GM18511 (cell line): ENCODE measurements at regions not wholly inside any gene's neighbourhood (a gene's known extent, or its start where the extent isn't known, plus 50 kb on each side); places are given as distances from the start of the nearest gene placed in this dataset.

Experiments used
- ATAC-seq: cut with Tn5 transposase; IDR thresholded peaks from one replicate; pipeline ENCODE4 v1.9.1; 2021; ENCODE audit warnings: mild to moderate bottlenecking, moderate library complexity; ENCODE audit not compliant: unreplicated experiment

DNA sequence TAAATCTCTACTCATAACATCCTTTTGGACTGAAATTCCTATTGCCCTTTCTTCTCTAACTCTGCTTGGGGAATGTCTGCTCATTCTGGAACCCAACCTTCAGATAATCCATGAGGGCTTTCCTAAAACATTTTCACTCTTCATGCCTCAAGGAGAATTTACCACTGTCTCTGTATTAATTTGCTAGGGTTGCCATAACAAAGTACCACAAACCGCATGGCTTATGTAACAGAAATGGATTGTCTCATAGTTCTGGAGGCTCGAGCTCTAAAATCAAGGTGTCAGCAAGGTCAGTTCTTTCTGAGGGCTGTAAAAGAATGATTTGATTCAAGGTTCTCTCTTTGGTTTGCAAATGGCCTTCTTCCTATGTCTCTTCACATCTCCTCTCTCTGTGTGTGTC is 209.7 kb downstream of the LACC1 start:
- no peak for ATAC-seq

DNA sequence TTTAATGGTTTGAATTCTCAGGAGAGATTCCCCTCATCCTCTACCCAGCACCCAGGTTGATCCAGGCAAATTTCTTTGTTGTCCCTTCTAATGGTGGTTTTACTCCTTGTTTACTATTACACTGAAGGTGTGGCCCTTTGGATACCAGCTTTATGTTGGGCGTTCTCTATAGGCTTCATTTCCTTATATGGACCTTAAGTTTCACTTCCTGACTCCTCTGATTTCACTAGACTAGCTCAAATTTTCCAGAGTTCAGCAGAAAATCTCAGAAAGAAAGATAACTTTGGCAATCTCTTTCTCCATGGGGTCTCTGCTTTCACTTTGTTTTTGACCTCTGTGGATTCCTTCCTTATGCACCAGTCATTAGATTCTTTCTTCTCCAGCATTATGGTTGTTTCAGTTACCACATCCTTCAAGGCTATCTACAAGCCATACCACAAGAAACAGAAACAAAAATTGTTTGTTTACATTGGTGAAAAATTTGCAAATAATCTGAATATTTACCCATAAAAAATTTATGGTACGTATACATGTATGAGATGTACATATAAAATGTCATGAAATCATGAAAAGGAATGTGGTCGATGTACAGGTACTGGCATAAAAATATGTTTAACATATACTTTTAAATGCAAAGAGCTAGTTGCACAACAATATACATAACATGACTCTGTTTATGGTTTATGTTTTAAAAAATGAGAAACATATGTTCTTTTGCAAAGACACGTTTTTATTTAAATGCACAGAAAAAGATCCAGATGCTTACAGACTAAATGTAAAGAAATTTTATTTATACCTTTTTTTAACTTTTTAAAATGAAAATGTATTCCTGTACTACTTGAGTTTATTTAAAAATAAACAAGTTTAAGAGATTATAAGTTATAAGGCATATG is 212.6 kb downstream of the LACC1 start:
- ATAC-seq: no peak

DNA sequence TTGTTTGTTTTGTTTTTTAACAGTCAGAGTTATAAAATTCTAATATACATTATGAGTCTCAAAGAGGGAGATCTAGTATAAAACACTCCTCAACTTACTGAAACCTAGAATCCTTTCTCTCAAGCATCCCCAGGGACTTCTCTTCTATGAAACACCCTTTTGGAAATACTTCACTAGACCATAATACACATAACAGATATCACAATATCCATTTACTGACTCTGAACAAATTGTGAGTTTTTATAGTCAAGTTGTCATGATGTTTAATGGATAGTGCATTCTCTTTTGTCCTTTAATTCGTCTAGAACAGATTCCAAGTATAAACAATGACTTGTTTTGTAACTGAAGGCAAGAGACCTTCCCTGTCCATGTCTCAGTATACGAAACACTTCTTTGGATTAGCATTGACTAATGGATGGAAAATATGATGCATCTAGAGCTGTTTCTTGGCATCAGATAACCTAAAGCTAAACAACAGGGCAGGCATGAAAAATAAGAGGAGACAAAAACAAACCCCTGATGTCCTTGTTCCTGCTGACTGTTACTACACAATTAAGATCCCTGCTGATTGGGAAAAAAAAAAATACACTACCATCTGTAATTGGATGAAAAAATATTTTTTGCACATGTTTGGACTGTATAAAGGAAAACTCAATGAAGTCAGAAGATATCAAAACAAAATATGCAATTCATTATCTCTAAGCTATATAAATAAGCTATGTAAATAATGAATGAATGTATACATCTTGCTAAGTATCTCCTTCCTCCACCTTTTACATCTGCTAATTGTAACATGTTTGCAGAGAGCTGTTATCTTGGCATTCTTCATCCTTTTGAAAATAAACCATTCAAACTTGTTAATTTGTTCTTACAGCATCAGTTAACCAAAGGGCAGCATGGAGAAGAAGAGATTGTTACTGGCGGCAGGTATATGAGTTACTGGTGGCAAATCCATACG is 214.2 kb downstream of the LACC1 start:
- no peak for ATAC-seq

DNA sequence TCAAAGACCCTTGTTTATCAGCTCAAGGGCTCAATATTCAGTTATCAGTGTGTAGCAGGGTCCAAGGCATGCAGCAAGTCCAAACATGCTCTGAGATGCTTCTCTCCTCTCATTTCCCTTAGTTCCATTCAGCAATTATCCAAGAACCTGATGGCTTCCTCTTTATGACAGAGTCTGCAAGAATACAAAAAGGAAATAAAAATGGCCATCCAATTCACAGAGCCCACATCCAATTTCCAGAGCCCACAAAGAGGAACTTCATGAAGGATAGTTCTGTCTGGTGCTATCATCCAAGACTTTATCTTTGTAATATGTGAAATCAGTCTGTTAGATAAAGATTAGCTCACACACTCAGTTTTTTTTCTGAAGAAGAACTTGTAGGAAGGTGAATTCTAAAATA is 217.2 kb downstream of the LACC1 start:
- no peak for ATAC-seq

DNA sequence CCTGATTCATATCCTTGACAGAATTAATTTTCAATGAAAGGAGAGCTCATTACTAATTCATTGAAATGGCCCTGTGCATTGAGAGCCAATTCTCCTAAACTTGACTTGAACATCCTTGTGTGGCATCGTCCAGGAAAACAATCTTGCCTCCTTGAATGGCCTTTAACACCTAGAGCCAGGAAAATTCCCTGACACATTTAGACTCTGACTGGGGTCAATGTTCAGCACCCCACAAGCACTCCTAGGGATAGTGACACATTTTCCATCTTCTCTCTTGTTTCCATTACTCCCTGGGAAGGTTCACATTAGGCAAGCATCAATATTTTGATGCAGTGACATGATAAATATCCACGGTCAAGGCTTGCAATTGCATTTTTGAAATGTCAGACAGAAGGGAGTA is 218.9 kb downstream of the LACC1 start:
- ATAC-seq: no peak

DNA sequence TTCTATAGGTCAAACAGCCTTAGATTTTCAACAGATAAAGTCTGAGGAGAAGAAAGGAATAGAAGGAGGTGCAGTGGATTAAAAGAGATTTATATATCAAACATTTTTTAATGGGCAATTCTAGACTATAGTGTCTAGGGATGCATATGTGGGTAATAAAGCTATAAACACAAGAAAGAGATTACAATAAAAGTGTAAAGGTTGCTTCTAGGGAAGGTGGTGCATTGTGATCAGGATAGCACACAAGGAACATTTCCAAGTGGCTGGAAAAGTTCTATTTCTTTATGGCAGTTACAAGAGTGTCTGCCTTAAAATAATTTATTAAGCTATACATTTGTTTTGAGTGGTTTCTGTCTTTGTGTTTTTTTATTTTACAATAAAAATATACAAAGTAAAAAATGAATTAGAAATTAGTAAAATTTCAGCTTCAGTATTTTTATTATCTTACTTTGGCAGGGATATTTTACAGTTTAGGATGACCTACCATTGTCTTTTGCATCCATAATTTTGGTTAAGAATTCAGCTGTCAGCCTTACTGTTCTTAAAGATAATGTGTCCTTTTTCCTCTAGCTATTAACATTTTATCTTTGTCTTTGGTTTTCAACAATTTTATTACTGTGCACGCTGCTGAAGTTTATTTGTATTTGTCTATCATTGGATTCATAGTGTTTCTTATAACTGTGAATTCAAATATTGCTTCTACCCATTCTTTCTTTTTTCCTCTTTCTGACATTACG is 221.8 kb downstream of the LACC1 start:
- no peak for ATAC-seq

DNA sequence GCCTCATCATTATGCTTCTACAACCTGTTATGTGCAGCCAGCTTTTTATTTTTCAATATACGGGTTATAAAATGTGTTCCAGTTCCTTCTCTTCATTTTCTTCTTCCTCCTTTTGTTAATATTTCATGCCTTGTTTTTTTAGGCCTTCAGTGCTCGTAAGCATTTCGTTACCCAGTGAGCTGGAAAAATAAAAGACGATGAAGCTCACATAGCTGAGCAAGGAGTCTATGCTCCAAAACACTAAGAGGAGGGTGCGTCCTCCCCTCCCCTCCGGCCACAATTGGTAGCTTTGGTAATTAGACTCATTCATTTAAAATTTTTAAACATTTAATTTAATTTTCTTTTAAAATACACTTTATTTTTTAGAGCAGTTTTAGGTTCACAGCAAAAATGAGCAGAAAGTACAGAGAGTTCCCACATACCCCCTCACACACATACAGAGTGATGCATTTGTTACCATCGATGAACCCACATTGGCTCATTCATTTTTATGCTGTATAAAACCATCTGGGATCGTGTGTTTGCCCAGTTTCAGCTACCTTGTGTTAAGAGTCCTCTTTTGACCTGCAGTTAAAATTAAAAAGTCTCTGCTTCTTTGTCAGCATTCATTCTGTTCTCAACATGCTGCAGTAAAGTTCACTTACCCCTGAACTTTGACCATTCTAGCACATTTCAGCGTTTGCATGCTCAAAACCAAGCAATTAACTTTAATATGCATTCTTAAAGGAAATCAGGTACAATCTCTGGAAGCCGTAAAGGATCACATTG is 223.9 kb downstream of the LACC1 start:
- no peak for ATAC-seq

DNA sequence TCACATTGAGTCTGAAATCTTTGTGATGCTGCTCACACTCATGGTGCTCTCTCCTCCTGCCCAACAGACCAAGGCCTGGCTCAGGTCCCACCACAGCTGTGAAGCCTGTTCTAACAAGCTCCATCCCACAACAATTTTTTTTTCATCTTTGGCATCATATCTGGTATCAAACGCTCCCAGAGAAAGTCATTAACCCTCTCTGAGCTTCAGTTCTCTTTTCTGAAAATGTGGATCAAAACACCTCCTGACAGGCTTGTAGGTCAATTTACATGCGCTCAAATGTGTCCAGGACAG is 224.4 kb downstream of the LACC1 start:
- ATAC-seq: no peak

DNA sequence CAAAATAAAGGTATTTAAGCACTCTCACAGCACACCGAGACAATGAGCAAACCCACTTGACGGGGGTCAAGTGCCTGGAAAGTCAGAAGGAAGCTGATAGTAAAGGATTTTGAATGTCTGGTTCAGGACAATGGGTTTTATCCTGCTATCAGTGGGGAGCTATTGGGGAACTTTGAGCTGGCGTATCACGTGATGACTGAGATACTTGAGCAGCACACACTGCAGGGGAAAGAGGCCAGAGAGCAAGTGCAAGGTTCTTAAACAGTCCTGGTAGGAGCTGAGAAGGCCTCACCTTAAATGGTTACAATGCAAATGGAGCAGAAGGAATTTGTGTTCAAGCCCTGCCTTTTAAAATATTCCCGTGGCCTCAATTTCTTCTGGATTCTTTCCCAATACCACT is 225.3 kb downstream of the LACC1 start:
- no peak for ATAC-seq

DNA sequence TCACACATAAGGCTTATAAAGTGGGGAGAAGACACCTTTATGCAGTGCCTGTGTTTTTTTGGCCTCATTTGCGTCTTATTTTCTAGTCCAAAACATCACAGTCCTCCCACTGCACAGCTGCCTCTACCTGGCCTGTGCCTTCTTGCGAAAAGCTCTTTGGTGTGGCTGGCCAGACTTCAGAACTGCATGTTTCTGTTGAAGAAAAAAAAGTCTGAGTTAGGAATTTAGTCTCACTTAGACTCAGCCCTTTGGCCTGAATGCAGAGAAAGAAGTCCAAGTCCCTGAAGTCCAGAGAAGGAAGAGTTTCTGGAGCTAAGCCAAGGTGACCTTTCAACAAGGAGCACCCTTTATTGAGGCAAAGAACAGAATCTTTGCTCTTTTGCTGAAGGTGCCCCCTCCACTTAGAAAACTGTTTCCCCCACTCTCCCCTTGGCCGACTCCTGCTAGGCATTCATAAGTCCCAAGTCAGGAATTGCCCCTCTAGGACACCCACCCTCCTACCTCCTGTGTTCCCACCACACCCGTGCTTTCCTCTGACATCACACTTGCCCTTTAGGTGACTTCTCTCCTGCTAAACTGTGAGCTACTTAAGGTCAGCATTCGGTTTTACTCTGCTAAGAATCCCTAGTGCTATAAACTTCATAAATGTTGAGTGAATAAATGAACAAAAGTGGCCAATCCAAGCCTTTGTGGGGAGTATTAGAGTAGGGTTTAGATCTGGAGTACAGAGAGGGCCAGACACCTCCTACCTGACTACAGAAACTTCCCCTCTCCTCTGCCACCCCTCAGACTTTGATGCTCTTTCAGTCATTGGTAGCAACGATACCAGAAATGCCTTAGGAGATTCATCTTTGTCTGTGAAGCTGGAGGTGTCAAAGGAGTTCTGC is 226.8 kb downstream of the LACC1 start:
- no peak for ATAC-seq

DNA sequence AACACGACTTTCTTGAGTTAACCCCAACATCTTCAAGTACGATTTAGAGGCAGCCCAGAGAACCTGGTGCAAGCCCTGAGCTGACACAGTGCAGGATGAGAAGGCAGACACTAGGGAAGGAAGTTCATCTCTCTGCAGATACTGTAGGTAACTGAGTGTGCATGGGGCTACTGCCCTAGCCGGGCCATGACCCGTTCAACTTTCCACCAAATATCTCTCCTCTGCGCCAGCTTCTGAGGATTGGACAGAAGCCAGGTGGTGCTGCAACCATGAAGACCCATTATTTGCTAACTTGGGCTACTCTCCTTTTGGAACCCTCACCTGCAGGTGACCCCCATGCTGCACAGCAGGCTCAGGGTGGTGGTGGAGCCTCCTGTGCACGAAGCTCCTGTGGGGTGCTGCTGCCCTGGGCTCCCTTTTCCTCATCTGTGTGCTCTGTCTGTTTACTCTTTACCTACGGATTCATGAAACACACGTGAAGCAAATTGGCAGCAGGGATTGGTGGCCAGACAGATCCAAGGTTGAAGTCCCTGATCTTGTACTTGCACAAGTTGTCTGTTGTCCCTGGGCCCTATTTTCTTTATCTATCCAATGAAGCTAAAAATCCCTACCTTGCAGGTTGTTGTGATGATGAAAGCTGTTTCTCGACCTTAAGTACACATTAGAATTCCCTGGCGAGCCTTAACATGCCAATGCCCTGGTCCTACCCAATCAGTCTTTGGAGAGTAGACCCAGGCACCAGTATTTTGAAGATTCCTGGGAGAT is 227.8 kb downstream of the LACC1 start:
- ATAC-seq: no peak

DNA sequence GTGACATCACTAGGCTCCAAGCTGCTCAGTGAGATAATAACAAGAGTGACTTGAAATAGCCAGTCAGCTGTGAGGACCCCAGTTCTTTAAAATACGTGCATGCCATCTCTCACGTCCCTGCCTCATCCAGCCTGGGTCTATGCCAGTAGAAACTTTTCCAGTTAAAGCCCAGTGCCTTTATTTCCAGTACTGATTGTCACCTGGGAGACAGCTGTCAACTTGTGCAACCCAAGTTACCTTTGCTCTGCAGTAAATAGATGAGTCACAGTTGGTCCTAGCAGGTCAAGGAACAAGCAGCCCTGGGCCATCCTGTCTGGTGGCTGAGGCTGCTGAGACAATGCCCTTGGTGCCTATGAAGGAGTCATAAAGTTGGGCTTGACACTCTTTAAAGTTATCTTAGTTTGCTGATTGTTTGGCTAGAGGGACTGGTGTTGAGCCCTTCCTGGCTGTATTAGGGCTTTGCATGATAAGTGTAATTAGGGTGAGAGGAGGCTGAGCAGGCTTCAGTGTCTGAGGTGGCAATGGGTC is 228.7 kb downstream of the LACC1 start:
- no peak for ATAC-seq

DNA sequence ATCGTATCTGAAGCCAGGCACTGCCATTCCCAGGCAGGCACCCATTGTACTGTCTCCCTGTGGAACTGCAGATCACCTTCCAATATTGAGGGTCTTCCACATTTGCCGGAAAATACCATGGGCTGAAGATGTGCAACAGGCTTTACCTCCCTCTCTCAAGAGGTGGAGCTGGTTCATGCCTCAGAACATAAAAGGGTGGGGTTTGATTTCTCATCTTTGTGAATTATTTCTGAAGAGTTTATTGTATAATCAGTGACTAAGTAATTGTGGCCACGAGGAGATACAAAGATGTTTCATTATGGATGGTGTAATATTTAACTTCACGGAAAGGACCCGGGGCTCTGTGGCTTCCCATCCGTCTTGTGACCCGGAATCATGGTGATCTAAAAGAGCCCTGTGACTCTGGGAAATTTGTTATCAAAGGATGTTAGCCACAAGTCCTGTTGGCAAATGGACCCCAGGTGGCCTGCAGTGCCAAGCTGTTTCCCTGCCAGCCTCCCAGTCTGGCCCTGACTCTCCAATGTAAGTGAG is 230.5 kb downstream of the LACC1 start:
- ATAC-seq: no peak

DNA sequence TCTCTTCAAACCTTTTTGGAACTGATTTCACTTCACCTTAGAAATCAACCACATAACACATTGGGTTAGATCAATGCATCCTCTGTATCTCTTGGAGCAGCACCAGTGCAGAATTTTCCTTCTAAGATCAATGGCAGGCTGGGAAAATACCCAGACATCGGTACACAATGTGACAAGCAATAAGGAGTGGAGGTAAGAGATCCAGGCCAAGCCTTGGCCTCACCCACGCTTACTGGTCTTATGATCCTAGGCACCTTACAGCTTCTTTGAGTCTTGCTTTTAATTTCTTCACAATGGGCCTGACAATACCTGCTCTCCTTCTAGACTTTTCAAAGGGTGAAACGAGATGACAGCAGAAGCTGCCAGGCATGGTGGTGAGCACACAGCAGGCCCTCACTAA is 232.0 kb downstream of the LACC1 start:
- no peak for ATAC-seq

DNA sequence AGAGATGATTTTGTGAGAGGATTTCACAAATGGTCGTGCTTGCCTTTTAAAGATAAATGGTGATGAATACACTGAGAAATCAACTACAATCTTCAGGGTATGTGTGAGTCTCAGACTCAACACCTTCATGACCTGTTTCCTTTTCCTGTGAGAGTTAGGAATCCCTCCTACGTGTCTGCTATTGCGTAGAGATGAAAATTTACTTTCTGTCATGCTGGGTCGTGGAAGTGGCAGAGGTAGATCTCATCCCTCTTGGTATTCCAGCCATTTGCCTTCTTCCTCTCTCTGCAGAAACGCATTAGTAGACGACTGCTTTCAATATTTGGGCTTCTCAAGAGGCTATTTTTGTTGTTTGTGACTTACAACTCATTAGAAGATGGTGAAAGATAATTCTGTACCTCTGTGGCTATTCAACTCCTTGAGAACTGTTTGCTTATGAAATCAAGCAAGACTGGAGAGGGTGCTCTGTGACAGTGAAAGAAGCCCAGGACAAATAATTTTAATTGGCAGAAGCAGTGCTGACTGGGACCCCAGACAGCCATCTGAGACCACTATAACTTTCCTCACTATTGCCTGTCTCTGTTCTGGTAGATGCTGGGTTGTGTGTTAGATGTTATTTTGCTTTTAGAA is 233.1 kb downstream of the LACC1 start:
- ATAC-seq: no peak

DNA sequence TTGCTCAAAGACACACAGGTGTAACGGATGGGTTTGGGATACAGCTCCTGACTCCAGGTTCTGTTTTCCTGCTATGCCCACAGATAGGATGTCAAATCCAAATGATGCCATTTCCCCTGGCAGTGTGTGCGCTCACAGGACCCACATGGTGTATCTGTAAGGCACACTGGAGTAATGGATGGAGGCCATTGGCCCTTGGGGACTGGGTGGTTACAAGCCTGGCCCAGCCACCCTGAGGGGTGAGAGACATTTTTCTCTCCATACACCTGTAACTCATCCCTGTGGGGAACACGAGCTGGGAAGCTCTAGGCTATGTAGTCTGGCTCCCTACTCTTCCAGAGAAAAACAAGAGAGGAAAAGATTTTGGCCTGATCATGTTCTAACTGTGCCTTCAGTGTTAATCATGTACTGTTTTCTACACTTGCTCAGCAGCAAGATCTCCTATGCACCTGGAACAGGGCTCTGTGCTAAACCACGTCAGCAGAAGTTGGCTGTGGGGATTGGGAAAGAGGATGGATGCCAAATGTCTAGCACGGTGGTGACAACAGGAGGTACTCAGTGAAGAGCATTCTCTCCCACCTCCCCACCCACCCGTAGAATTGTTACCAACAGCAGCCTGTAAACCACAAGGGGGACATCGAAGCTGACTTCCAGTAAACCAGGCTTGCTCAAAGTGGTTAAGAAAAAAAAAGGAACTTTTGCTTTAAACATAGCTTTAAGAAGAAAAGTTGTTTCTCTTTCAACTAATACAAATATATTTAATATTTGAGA is 237.0 kb downstream of the LACC1 start:
- no peak for ATAC-seq

DNA sequence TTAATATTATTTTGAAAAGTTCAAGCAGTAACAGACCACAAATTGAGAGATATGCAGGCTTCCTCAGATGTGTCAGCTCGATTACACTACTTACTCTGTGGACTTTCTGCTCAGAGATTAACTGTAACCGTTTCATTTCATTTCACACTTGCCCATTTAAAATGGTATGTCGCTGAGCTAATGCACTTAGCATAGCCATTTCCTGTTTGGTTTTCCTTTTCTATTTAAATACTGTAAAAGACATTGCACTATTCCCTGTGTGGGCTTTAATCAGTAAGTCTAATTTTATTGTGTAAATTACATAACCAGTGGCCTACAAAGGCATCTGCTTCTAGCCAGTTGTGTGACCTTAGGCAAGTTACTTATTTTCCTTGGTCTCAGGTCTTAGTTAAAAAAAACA is 237.6 kb downstream of the LACC1 start:
- ATAC-seq: no peak
